ENCODE measurements at regions not wholly inside any gene's neighbourhood (a gene's known extent, or its start where the extent isn't known, plus 50 kb on each side); places are given as distances from the start of the nearest gene placed in this dataset.

GRCh38 chr11:130737041-130737830, 179.0 kb downstream of the SNX19 start:
- peak; percentile 55 for DNase-seq (ENCODE audit: low spot score)

- peak; percentile 79 for DNase-seq (ENCODE audit: low spot score)
These were observed 178.3 kb downstream of the SNX19 start for GRCh38 chr11:130737866-130738431.

GRCh38 chr11:130738611-130739010, 177.7 kb downstream of the SNX19 start:
- DNase-seq (ENCODE audit: low spot score) = no peak

GRCh38 chr11:130740819-130741218, 175.5 kb downstream of the SNX19 start:
- DNase-seq (ENCODE audit: low spot score) = no peak

- DNase-seq (ENCODE audit: low spot score) = no peak
These were observed 171.5 kb downstream of the SNX19 start for GRCh38 chr11:130744794-130745193.

- DNase-seq (ENCODE audit: low spot score) = no peak
These were observed 167.1 kb downstream of the SNX19 start for GRCh38 chr11:130749216-130749615.

GRCh38 chr11:130760515-130761125, 155.7 kb downstream of the SNX19 start:
- no peak for DNase-seq (ENCODE audit: low spot score)

- DNase-seq (ENCODE audit: low spot score) = no peak
These were observed 154.6 kb downstream of the SNX19 start for GRCh38 chr11:130761560-130762220.

- DNase-seq (ENCODE audit: low spot score) = no peak
These were observed 153.6 kb downstream of the SNX19 start for GRCh38 chr11:130762638-130763037.

- no peak for DNase-seq (ENCODE audit: low spot score)
These were observed 152.9 kb downstream of the SNX19 start for GRCh38 chr11:130763087-130763980.

GRCh38 chr11:130765406-130765805, 150.9 kb downstream of the SNX19 start:
- no peak for DNase-seq (ENCODE audit: low spot score)

GRCh38 chr11:130765951-130766649, 150.2 kb downstream of the SNX19 start:
- no peak for DNase-seq (ENCODE audit: low spot score)

- no peak for DNase-seq (ENCODE audit: low spot score)
These were observed 149.4 kb downstream of the SNX19 start for GRCh38 chr11:130766650-130767565.

- no peak for DNase-seq (ENCODE audit: low spot score)
These were observed 146.3 kb downstream of the SNX19 start for GRCh38 chr11:130769782-130770535.

- DNase-seq (ENCODE audit: low spot score) = no peak
These were observed 144.6 kb downstream of the SNX19 start for GRCh38 chr11:130771708-130772107.

GRCh38 chr11:130772266-130773227, 143.7 kb downstream of the SNX19 start:
- peak; percentile 87 for DNase-seq (ENCODE audit: low spot score)

- no peak for DNase-seq (ENCODE audit: low spot score)
These were observed 142.9 kb downstream of the SNX19 start for GRCh38 chr11:130773244-130773820.

Data from A172 (cell line).